NB4 (cell line): ENCODE measurements at regions not wholly inside any gene's neighbourhood (a gene's known extent, or its start where the extent isn't known, plus 50 kb on each side); places are given as distances from the start of the nearest gene placed in this dataset.

Experiments
- CTCF ChIP-seq: IDR thresholded peaks from one replicate; pipeline ENCODE4 v1.5.1; 2012; ENCODE audit warnings: low read depth, low read length
- MAX ChIP-seq: IDR thresholded peaks from 2 replicates; pipeline ENCODE4 v1.6.1; 2011; ENCODE audit warnings: low read depth, low read length
- MYC ChIP-seq: IDR thresholded peaks from 2 replicates; pipeline ENCODE4 v1.6.1; 2011; ENCODE audit warnings: low read depth, low read length
- POLR2A ChIP-seq: IDR thresholded peaks from 2 replicates; pipeline ENCODE4 v1.6.1; 2011; ENCODE audit warnings: mild to moderate bottlenecking; ENCODE audit not compliant: insufficient read length; ENCODE audit errors: extremely low read depth

GRCh38 chr10:59096631-59097030, 79.8 kb upstream of the PHYHIPL start:
- no peak for TF ChIP-seq POLR2A
- TF ChIP-seq MAX, result no peak
- no peak for TF ChIP-seq CTCF
- no peak for TF ChIP-seq MYC
